HCT116 (cell line): ENCODE measurements at regions not wholly inside any gene's neighbourhood (a gene's known extent, or its start where the extent isn't known, plus 50 kb on each side); places are given as distances from the start of the nearest gene placed in this dataset.

ENCODE experiments used
- ATAC-seq: fragments of 200-7000 bp; cut with Tn5 transposase; 2 replicates; pipeline ENCODE4 v1.9.1; 2020; ENCODE audit warnings: mild to moderate bottlenecking, moderate library complexity
- BruUV-seq: library from RNA; stranded (reverse); fragments of 400-500 nt; replicated peaks from 2 replicates; lab custom pipeline; 2021; lab: Mats Ljungman, UMichigan
- CTCF ChIA-PET: fragments of 300-600 bp; sonication (Branson Sonifier 250); formaldehyde crosslinking; loops from one replicate; lab custom pipeline; 2021; ENCODE audit warnings: antibody characterized with exemption; lab: Charles Lee
- POLR2A ChIA-PET: fragments of 300-600, 350-600 bp; sonication (Branson Sonifier 250); formaldehyde crosslinking; loops from one replicate; lab custom pipeline; 2021; ENCODE audit warnings: antibody characterized with exemption; lab: Charles Lee
- RAD21 ChIA-PET, 2 experiments: fragments of 300-600 bp; sonication (Branson Sonifier 250); formaldehyde crosslinking; loops; one replicate each; lab custom pipeline; 2023; ENCODE audit warnings: low total read pairs in 2 of 2; ENCODE audit not compliant: uncharacterized antibody in 2 of 2, unreplicated experiment in 2 of 2, low non-redundant PET in 1 of 2; lab: Charles Lee
- DNase-seq: peaks from one replicate; pipeline ENCODE4 v3.0.0-alpha.2; 2010; ENCODE audit warnings: low read depth, low spot score
- H2AFZ ChIP-seq: fragments of 200-600 bp; shearing (Covaris generic), sonication (generic); 2 replicates; pipeline ENCODE4 v1.6.1; 2017; ENCODE audit warnings: low read depth, mixed run types, mixed read lengths, antibody characterized with exemption, low read length; ENCODE audit not compliant: poor library complexity, severe bottlenecking
- H3K27ac ChIP-seq: 2 replicates; pipeline ENCODE4 v1.5.1; 2012; ENCODE audit warnings: low read depth, low read length
- H3K27me3 ChIP-seq: fragments of 200-600 bp; sonication (generic); 2 replicates; pipeline ENCODE4 v1.6.1; 2016; ENCODE audit warnings: mixed run types, low read length, mixed read lengths; ENCODE audit not compliant: insufficient read depth
- H3K36me3 ChIP-seq, 2 experiments: fragments of 200-500 bp in 1 of 2; fragments of 200-600 bp in 1 of 2; sonication (Bioruptor generic) in 1 of 2; sonication (generic) in 1 of 2; 2 replicates each; pipeline versions ENCODE4 v1.5.1 to v1.6.1; 2014 to 2016; ENCODE audit warnings: low read length in 2 of 2, inconsistent platforms in 1 of 2, mixed read lengths in 1 of 2, mixed run types in 1 of 2; ENCODE audit not compliant: insufficient read depth in 2 of 2, control insufficient read depth in 1 of 2
- H3K4me1 ChIP-seq, 2 experiments: fragments of 200-600 bp in 1 of 2; sonication (generic) in 1 of 2; 2 replicates each; pipeline versions ENCODE4 v1.5.1 to v1.6.1; 2012 to 2017; ENCODE audit warnings: low read length in 2 of 2, inconsistent platforms in 1 of 2, mild to moderate bottlenecking in 1 of 2, mixed read lengths in 1 of 2, mixed run types in 1 of 2, moderate library complexity in 1 of 2; ENCODE audit not compliant: insufficient read depth in 2 of 2, control insufficient read depth in 1 of 2
- H3K4me2 ChIP-seq: fragments of 200-600 bp; sonication (generic); 2 replicates; pipeline ENCODE4 v1.6.1; 2017; ENCODE audit warnings: mixed run types, low read length, mixed read lengths
- H3K4me3 ChIP-seq, 2 experiments: fragments of 200-600 bp in 1 of 2; sonication (generic) in 1 of 2; replicated peaks in 1 of 2; 2 replicates each; pipeline ENCODE4 v1.5.1; 2011 to 2016; ENCODE audit warnings: low read length in 2 of 2, control low read depth in 1 of 2, low read depth in 1 of 2, mild to moderate bottlenecking in 1 of 2, mixed read lengths in 1 of 2, mixed run types in 1 of 2
- H3K79me2 ChIP-seq: fragments of 200-600 bp; sonication (generic); 2 replicates; pipeline ENCODE4 v1.6.1; 2017; ENCODE audit warnings: mild to moderate bottlenecking, mixed run types, low read length, moderate library complexity, mixed read lengths; ENCODE audit not compliant: insufficient read depth
- H3K9ac ChIP-seq: fragments of 200-600 bp; sonication (generic); 2 replicates; pipeline ENCODE4 v1.6.1; 2016; ENCODE audit warnings: low read length, mixed read lengths
- H3K9me2 ChIP-seq: fragments of 200-600 bp; sonication (generic), shearing (Covaris generic); 2 replicates; pipeline ENCODE4 v1.6.1; 2017; ENCODE audit warnings: mixed run types, mild to moderate bottlenecking, moderate library complexity; ENCODE audit not compliant: insufficient read depth
- H3K9me3 ChIP-seq, 2 experiments: fragments of 200-500 bp in 1 of 2; fragments of 200-600 bp in 1 of 2; sonication (Bioruptor generic) in 1 of 2; sonication (generic) in 1 of 2; 2 replicates each; pipeline ENCODE4 v1.6.1; 2014 to 2017; ENCODE audit warnings: low read length in 2 of 2, mixed read lengths in 2 of 2, inconsistent platforms in 1 of 2, low read depth in 1 of 2, mild to moderate bottlenecking in 1 of 2, mixed run types in 1 of 2, moderate library complexity in 1 of 2; ENCODE audit not compliant: control insufficient read depth in 1 of 2, insufficient read depth in 1 of 2
- H4K20me1 ChIP-seq: fragments of 200-600 bp; sonication (generic), shearing (Covaris generic); 2 replicates; pipeline ENCODE4 v1.6.1; 2017; ENCODE audit warnings: mixed run types, mild to moderate bottlenecking, moderate library complexity; ENCODE audit not compliant: insufficient read depth
- CBX3 ChIP-seq: IDR thresholded peaks from 2 replicates; pipeline ENCODE4 v1.6.1; 2012; ENCODE audit warnings: low read depth
- CEBPB ChIP-seq: IDR thresholded peaks from 2 replicates; pipeline ENCODE4 v1.6.1; 2012; ENCODE audit warnings: low read depth
- EGR1 ChIP-seq: IDR thresholded peaks from 2 replicates; pipeline ENCODE4 v1.6.1; 2012; ENCODE audit warnings: low read depth
- EZH2 ChIP-seq: fragments of 200-600 bp; sonication (generic); IDR thresholded peaks from 2 replicates; pipeline ENCODE4 v1.6.1; 2017; ENCODE audit warnings: antibody characterized with exemption, mixed run types
- EZH2phosphoT487 ChIP-seq: fragments of 200-600 bp; IDR thresholded peaks from 2 replicates; pipeline ENCODE4 v1.6.1; 2018; ENCODE audit warnings: antibody characterized with exemption, borderline replicate concordance
- FOSL1 ChIP-seq: IDR thresholded peaks from 2 replicates; pipeline ENCODE4 v1.6.1; 2012; ENCODE audit warnings: low read depth
- POLR2A ChIP-seq: IDR thresholded peaks from 2 replicates; pipeline ENCODE4 v1.7.0; 2011; ENCODE audit warnings: borderline replicate concordance; ENCODE audit not compliant: insufficient read depth, insufficient read length; ENCODE audit errors: extremely low read depth
- POLR2AphosphoS5 ChIP-seq: IDR thresholded peaks from 2 replicates; pipeline ENCODE4 v1.6.1; 2011; ENCODE audit warnings: mild to moderate bottlenecking, low read depth, low read length, moderate library complexity
- RAD21 ChIP-seq: IDR thresholded peaks from 2 replicates; pipeline ENCODE4 v1.6.1; 2012; ENCODE audit warnings: low read depth, mild to moderate bottlenecking
- SP1 ChIP-seq: IDR thresholded peaks from 2 replicates; pipeline ENCODE4 v1.6.1; 2012; ENCODE audit warnings: low read depth
- SRF ChIP-seq: IDR thresholded peaks from 2 replicates; pipeline ENCODE4 v1.6.1; 2012; ENCODE audit warnings: low read depth
- TCF7L2 ChIP-seq: IDR thresholded peaks from 2 replicates; pipeline ENCODE4 v1.7.0; 2011; ENCODE audit warnings: borderline replicate concordance, inconsistent platforms; ENCODE audit not compliant: insufficient read depth, insufficient read length; ENCODE audit errors: extremely low read depth
- YY1 ChIP-seq: IDR thresholded peaks from 2 replicates; pipeline ENCODE4 v1.6.1; 2011; ENCODE audit warnings: low read length, low read depth, moderate library complexity, mild to moderate bottlenecking; ENCODE audit not compliant: insufficient replicate concordance; ENCODE audit errors: extremely low read depth
- ZFX ChIP-seq: fragments of 450-650 bp; IDR thresholded peaks from 2 replicates; pipeline ENCODE4 v1.6.1; 2017
- ZNF274 ChIP-seq: fragments of 200-500 bp; sonication (Bioruptor generic); IDR thresholded peaks from 2 replicates; pipeline ENCODE4 v1.6.1; 2014; ENCODE audit warnings: mild to moderate bottlenecking, low read depth, low read length, inconsistent platforms
- intact Hi-C: fragments of 100-400 bp; cut with micrococcal nuclease; formaldehyde crosslinking; loops from 2 replicates; pipeline ENCODE4 v1.10.0; 2022
- TF ChIP-seq, protein P1 (sequence below): IDR thresholded peaks from 2 replicates; pipeline ENCODE4 v1.6.1; 2012
- TF ChIP-seq, protein P2 (sequence below): IDR thresholded peaks from 2 replicates; pipeline ENCODE4 v1.6.1; 2012; ENCODE audit warnings: low read depth
- TF ChIP-seq, protein P3 (sequence below): IDR thresholded peaks from 2 replicates; pipeline ENCODE4 v1.6.1; 2012

DNA sequence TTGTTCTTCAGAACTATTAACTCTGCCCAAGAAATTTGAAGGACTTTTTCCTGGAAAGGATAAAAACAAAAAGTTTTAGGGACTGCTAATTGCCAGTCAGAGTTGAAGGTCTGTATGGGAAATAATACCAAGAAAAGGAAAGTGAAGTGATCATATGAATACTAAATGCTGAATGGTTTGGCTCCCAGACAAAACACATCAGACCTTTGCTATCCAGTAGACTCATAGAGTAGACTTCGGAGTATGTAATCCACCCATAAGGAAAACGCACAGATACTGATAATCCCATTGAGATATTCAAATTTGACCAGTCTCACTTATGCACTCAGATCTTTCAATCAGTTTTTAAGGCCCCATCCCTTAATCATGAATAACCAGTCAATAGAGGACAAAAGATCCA is 319.0 kb upstream of the PTGER4 start:
- Histone ChIP-seq H3K9me3 (no peaks in the 10 kb centered on the region), H3K4me3 (no peak overlapping the region), H3K9me2 (no peaks in the 10 kb centered on the region), H4K20me1 (no peaks in the 10 kb centered on the region), H3K4me1 (no peaks in the 10 kb centered on the region), H3K27me3 (no peaks in the 10 kb centered on the region), H3K27ac (no peak overlapping the region), H2AFZ (no peak overlapping the region), H3K79me2 (no peaks in the 10 kb centered on the region), H3K36me3 (no peaks in the 10 kb centered on the region), H3K4me2 (no peak overlapping the region), H3K9ac (no peak overlapping the region)
- ChIA-PET CTCF (no interaction called here), RAD21 (no interaction called here), POLR2A (no interaction called here)
- DNase-seq = no peak
- intact Hi-C loops = no loop called here
- no TSS peak for BruUV-seq
- TF ChIP-seq CBX3 (no peak), SRF (no peak), CEBPB (no peak), ZNF274 (no peak), POLR2A (no peak), FOSL1 (no peak), EZH2 (no peak), TCF7L2 (no peak), YY1 (no peak), ZFX (no peak), SP1 (no peak), RAD21 (no peak), EGR1 (no peak), EZH2phosphoT487 (no peak), POLR2AphosphoS5 (no peak)
- TF ChIP-seq, protein P1, sequence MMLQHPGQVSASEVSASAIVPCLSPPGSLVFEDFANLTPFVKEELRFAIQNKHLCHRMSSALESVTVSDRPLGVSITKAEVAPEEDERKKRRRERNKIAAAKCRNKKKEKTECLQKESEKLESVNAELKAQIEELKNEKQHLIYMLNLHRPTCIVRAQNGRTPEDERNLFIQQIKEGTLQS = no peak
- TF ChIP-seq, protein P2, sequence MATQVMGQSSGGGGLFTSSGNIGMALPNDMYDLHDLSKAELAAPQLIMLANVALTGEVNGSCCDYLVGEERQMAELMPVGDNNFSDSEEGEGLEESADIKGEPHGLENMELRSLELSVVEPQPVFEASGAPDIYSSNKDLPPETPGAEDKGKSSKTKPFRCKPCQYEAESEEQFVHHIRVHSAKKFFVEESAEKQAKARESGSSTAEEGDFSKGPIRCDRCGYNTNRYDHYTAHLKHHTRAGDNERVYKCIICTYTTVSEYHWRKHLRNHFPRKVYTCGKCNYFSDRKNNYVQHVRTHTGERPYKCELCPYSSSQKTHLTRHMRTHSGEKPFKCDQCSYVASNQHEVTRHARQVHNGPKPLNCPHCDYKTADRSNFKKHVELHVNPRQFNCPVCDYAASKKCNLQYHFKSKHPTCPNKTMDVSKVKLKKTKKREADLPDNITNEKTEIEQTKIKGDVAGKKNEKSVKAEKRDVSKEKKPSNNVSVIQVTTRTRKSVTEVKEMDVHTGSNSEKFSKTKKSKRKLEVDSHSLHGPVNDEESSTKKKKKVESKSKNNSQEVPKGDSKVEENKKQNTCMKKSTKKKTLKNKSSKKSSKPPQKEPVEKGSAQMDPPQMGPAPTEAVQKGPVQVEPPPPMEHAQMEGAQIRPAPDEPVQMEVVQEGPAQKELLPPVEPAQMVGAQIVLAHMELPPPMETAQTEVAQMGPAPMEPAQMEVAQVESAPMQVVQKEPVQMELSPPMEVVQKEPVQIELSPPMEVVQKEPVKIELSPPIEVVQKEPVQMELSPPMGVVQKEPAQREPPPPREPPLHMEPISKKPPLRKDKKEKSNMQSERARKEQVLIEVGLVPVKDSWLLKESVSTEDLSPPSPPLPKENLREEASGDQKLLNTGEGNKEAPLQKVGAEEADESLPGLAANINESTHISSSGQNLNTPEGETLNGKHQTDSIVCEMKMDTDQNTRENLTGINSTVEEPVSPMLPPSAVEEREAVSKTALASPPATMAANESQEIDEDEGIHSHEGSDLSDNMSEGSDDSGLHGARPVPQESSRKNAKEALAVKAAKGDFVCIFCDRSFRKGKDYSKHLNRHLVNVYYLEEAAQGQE = no peak
- TF ChIP-seq, protein P3, sequence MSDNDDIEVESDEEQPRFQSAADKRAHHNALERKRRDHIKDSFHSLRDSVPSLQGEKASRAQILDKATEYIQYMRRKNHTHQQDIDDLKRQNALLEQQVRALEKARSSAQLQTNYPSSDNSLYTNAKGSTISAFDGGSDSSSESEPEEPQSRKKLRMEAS = no peak
- ATAC-seq = no peak
